HEK293 (cell line): ENCODE measurements at regions not wholly inside any gene's neighbourhood (a gene's known extent, or its start where the extent isn't known, plus 50 kb on each side); places are given as distances from the start of the nearest gene placed in this dataset.

Source experiments
- CTCF ChIA-PET: fragments of 350-600 bp; formaldehyde crosslinking; extraction: SDS; loops from one replicate; lab custom pipeline; 2021; ENCODE audit warnings: antibody characterized with exemption; lab: Yijun Ruan, JAX
- POLR2A ChIA-PET: fragments of 300-600 bp; formaldehyde crosslinking; extraction: SDS; loops from one replicate; lab custom pipeline; 2020; ENCODE audit warnings: antibody characterized with exemption, inconsistent platforms; lab: Yijun Ruan, JAX
- H3K27ac ChIP-seq: fragments of 200-500 bp; sonication (Bioruptor generic); 2 replicates; pipeline ENCODE4 v1.5.1; 2014; ENCODE audit warnings: low read depth, low read length, control low read depth, inconsistent platforms; ENCODE audit errors: extremely low read depth
- H3K36me3 ChIP-seq, 2 experiments: fragments of 200-500 bp in 1 of 2; sonication (Bioruptor generic) in 1 of 2; 1 replicate in 1 of 2; 2 replicates in 1 of 2; pipeline ENCODE4 v1.5.1; 2014 to 2017; ENCODE audit warnings: inconsistent platforms in 2 of 2, low read length in 2 of 2; ENCODE audit not compliant: control insufficient read depth in 2 of 2, insufficient read depth in 1 of 2
- H3K4me1 ChIP-seq: fragments of 200-500 bp; sonication (Bioruptor generic); 2 replicates; pipeline ENCODE4 v1.5.1; 2014; ENCODE audit warnings: mild to moderate bottlenecking, low read length, inconsistent platforms; ENCODE audit not compliant: control insufficient read depth, insufficient read depth
- H3K4me3 ChIP-seq: 2 replicates; pipeline ENCODE4 v1.5.1; 2011; ENCODE audit warnings: low read depth, mild to moderate bottlenecking, control low read depth, low read length, moderate library complexity
- H3K9me3 ChIP-seq: fragments of 200-500 bp; sonication (Bioruptor generic); 2 replicates; pipeline ENCODE4 v1.5.1; 2014; ENCODE audit warnings: low read depth, low read length, inconsistent platforms; ENCODE audit not compliant: control insufficient read depth, insufficient read depth
- EGR2 ChIP-seq: fragments of 450-650 bp; formaldehyde crosslinking; IDR thresholded peaks from 2 replicates; pipeline ENCODE4 v1.5.1; 2016; ENCODE audit warnings: low read depth, missing biosample characterization, missing genetic modification characterization
- GLIS1 ChIP-seq: fragments of 450-650 bp; formaldehyde crosslinking; IDR thresholded peaks from 2 replicates; pipeline ENCODE4 v1.5.1; 2016; ENCODE audit warnings: missing biosample characterization, missing genetic modification characterization
- GLIS2 ChIP-seq: fragments of 450-650 bp; formaldehyde crosslinking; IDR thresholded peaks from 2 replicates; pipeline ENCODE4 v1.5.1; 2016; ENCODE audit warnings: missing biosample characterization, missing genetic modification characterization
- OSR2 ChIP-seq: fragments of 450-650 bp; formaldehyde crosslinking; IDR thresholded peaks from 2 replicates; pipeline ENCODE4 v1.5.1; 2016; ENCODE audit warnings: missing biosample characterization, missing genetic modification characterization
- PATZ1 ChIP-seq: fragments of 450-650 bp; formaldehyde crosslinking; IDR thresholded peaks from 2 replicates; pipeline ENCODE4 v1.5.1; 2016; ENCODE audit warnings: missing biosample characterization, missing genetic modification characterization
- ZFHX2 ChIP-seq: fragments of 450-650 bp; formaldehyde crosslinking; conservative IDR thresholded peaks from 2 replicates; pipeline ENCODE4 v1.5.1; 2016; ENCODE audit warnings: missing biosample characterization, missing genetic modification characterization
- ZFP69B ChIP-seq: fragments of 450-650 bp; formaldehyde crosslinking; IDR thresholded peaks from 2 replicates; pipeline ENCODE4 v1.5.1; 2016; ENCODE audit warnings: missing biosample characterization, missing genetic modification characterization
- ZIC2 ChIP-seq: fragments of 450-650 bp; formaldehyde crosslinking; IDR thresholded peaks from 2 replicates; pipeline ENCODE4 v1.5.1; 2016; ENCODE audit warnings: missing biosample characterization, missing genetic modification characterization
- ZNF157 ChIP-seq: fragments of 450-650 bp; formaldehyde crosslinking; IDR thresholded peaks from 2 replicates; pipeline ENCODE4 v1.5.1; 2016; ENCODE audit warnings: missing biosample characterization, missing genetic modification characterization
- ZNF2 ChIP-seq: fragments of 450-650 bp; formaldehyde crosslinking; IDR thresholded peaks from 2 replicates; pipeline ENCODE4 v1.5.1; 2016; ENCODE audit warnings: missing biosample characterization, missing genetic modification characterization
- ZNF214 ChIP-seq: fragments of 450-650 bp; formaldehyde crosslinking; IDR thresholded peaks from 2 replicates; pipeline ENCODE4 v1.5.1; 2017; ENCODE audit warnings: missing biosample characterization, mild to moderate bottlenecking, missing genetic modification characterization, borderline replicate concordance
- ZNF335 ChIP-seq: fragments of 450-650 bp; formaldehyde crosslinking; conservative IDR thresholded peaks from 2 replicates; pipeline ENCODE4 v1.5.1; 2016; ENCODE audit warnings: missing biosample characterization, missing genetic modification characterization
- ZNF704 ChIP-seq: fragments of 450-650 bp; formaldehyde crosslinking; IDR thresholded peaks from 2 replicates; pipeline ENCODE4 v1.5.1; 2016; ENCODE audit warnings: missing biosample characterization, missing genetic modification characterization
- ZNF843 ChIP-seq: fragments of 450-650 bp; formaldehyde crosslinking; IDR thresholded peaks from 2 replicates; pipeline ENCODE4 v1.5.1; 2016; ENCODE audit warnings: missing biosample characterization, missing genetic modification characterization
- TF ChIP-seq, protein P1 (sequence below): fragments of 450-650 bp; formaldehyde crosslinking; IDR thresholded peaks from 2 replicates; pipeline ENCODE4 v1.5.1; 2016; ENCODE audit warnings: missing biosample characterization, missing genetic modification characterization
- TF ChIP-seq, protein P2 (sequence below): fragments of 450-650 bp; formaldehyde crosslinking; IDR thresholded peaks from 2 replicates; pipeline ENCODE4 v1.5.1; 2017; ENCODE audit warnings: missing biosample characterization, missing genetic modification characterization
- TF ChIP-seq, protein P3 (sequence below): fragments of 450-650 bp; formaldehyde crosslinking; IDR thresholded peaks from 2 replicates; pipeline ENCODE4 v1.5.1; 2016; ENCODE audit warnings: missing biosample characterization, missing genetic modification characterization

- H3K4me1 ChIP-seq: no peaks in the 10 kb centered on the region
- no peaks in the 10 kb centered on the region for H3K36me3 ChIP-seq
- ChIA-PET POLR2A (no interaction called here), CTCF (no interaction called here)
- H3K9me3 ChIP-seq: no peaks in the 10 kb centered on the region
- TF ChIP-seq ZNF704 (tag by site-specific recombination) (no peak), ZFHX2 (tag by site-specific recombination) (peak; percentile 70), ZFP69B (tag by site-specific recombination) (no peak), EGR2 (tag by site-specific recombination) (peak; percentile 56), ZNF2 (tag by site-specific recombination) (no peak), GLIS1 (tag by site-specific recombination) (peak; percentile 63; the same call in 1 of the 2 replicates), GLIS2 (tag by site-specific recombination) (peak; percentile 23; the same call in 1 of the 2 replicates), ZNF843 (tag by site-specific recombination) (no peak), ZNF214 (tag by site-specific recombination) (no peak)
- no peak overlapping the region for H3K27ac ChIP-seq
- no peak overlapping the region for H3K4me3 ChIP-seq
Observed at GRCh38 chr4:1490654-1491327, 84.5 kb upstream of the NKX1-1 start.

DNA sequence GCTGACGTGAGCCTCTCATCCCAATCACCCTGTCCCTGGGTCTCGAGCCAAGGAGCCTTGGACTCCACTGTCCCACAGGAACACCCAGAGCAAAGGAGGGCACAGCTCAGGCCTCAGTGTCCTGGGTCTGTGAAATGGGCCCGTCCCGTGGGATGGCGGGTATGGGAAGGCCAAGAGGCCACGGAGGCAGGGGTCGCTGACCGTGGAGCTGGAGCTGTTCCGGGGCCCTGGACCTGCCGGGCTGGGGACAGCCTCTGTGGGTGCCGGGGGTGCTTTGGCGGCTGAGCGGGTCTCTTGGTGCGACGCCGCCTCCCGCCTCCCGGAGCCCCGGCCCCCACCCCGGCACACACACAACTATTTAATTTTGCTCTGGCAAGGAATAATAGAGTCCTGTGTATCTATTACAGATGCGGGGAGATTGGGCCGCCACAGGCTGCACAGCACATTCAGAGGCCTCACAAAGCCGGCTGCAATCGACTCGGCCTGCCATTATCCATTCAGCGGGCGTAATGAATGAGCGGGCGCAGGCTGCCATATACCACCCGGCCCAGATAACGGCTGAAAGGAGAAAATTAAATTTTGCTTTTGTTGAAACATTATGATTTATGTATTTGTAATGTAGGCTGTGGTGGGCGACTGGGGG lies 83.9 kb upstream of the NKX1-1 start:
- H3K4me3 ChIP-seq: no peak overlapping the region
- no peak for TF ChIP-seq OSR2 (tag by site-specific recombination)
- TF ChIP-seq, protein P1, sequence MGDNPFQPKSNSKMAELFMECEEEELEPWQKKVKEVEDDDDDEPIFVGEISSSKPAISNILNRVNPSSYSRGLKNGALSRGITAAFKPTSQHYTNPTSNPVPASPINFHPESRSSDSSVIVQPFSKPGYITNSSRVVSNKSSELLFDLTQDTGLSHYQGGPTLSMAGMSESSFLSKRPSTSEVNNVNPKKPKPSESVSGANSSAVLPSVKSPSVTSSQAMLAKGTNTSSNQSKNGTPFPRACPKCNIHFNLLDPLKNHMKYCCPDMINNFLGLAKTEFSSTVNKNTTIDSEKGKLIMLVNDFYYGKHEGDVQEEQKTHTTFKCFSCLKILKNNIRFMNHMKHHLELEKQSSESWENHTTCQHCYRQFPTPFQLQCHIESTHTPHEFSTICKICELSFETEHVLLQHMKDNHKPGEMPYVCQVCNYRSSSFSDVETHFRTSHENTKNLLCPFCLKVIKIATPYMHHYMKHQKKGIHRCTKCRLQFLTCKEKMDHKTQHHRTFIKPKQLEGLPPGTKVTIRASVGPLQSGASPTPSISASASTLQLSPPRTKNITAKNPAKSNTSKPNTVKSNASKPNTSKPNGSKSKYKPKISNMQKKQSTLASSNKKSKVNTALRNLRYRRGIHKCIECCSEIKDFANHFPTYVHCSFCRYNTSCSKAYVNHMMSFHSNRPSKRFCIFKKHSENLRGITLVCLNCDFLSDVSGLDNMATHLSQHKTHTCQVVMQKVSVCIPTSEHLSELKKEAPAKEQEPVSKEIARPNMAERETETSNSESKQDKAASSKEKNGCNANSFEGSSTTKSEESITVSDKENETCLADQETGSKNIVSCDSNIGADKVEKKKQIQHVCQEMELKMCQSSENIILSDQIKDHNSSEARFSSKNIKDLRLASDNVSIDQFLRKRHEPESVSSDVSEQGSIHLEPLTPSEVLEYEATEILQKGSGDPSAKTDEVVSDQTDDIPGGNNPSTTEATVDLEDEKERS (tag by site-specific recombination): no peak
- TF ChIP-seq GLIS1 (tag by site-specific recombination): no peak
- TF ChIP-seq ZIC2 (tag by site-specific recombination): no peak
- no peak for TF ChIP-seq ZNF157
- TF ChIP-seq, protein P2, sequence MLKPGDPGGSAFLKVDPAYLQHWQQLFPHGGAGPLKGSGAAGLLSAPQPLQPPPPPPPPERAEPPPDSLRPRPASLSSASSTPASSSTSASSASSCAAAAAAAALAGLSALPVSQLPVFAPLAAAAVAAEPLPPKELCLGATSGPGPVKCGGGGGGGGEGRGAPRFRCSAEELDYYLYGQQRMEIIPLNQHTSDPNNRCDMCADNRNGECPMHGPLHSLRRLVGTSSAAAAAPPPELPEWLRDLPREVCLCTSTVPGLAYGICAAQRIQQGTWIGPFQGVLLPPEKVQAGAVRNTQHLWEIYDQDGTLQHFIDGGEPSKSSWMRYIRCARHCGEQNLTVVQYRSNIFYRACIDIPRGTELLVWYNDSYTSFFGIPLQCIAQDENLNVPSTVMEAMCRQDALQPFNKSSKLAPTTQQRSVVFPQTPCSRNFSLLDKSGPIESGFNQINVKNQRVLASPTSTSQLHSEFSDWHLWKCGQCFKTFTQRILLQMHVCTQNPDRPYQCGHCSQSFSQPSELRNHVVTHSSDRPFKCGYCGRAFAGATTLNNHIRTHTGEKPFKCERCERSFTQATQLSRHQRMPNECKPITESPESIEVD (tag by site-specific recombination): no peak
- no peak for TF ChIP-seq ZNF335
- TF ChIP-seq, protein P3, sequence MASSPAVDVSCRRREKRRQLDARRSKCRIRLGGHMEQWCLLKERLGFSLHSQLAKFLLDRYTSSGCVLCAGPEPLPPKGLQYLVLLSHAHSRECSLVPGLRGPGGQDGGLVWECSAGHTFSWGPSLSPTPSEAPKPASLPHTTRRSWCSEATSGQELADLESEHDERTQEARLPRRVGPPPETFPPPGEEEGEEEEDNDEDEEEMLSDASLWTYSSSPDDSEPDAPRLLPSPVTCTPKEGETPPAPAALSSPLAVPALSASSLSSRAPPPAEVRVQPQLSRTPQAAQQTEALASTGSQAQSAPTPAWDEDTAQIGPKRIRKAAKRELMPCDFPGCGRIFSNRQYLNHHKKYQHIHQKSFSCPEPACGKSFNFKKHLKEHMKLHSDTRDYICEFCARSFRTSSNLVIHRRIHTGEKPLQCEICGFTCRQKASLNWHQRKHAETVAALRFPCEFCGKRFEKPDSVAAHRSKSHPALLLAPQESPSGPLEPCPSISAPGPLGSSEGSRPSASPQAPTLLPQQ (tag by site-specific recombination): no peak
- TF ChIP-seq PATZ1 (tag by site-specific recombination): no peak
- no peak for TF ChIP-seq ZNF2 (tag by site-specific recombination)
- TF ChIP-seq, all 188 proteins: peak for 0
- ChIA-PET POLR2A (no interaction called here), CTCF (no interaction called here)
- H3K36me3 ChIP-seq: no peaks in the 10 kb centered on the region
- no peaks in the 10 kb centered on the region for H3K9me3 ChIP-seq
- no peaks in the 10 kb centered on the region for H3K4me1 ChIP-seq
- no peak overlapping the region for H3K27ac ChIP-seq
